ENCODE measurements at regions not wholly inside any gene's neighbourhood (a gene's known extent, or its start where the extent isn't known, plus 50 kb on each side); places are given as distances from the start of the nearest gene placed in this dataset.

DNA sequence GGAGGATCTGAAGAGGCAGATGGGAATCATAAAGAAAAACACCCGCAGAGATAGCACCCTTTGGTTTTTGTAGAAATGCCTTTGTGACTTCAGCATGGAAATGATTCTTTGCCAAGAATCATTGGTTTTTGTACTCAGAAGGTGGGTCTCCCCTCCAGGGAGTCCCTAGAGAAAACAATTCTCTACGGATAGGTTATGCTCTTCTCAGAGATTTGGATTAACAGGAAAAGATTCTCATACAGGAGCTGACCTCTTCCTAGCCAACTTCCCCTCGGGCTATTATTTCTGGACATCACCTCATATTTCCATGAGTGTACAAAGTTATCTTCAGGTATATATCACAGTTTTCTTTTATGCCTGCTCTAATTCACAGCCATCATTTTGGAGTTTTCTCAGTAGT lies 274.2 kb upstream of the HABP2 start:
- TF ChIP-seq NANOG (IDR thresholded peaks at IDR 0.05; ENCODE audit: borderline replicate concordance) (no peak), POLR2AphosphoS5 (IDR thresholded peaks at IDR 0.05; ENCODE audit: low read depth) (no peak)
- TF ChIP-seq, protein P1, sequence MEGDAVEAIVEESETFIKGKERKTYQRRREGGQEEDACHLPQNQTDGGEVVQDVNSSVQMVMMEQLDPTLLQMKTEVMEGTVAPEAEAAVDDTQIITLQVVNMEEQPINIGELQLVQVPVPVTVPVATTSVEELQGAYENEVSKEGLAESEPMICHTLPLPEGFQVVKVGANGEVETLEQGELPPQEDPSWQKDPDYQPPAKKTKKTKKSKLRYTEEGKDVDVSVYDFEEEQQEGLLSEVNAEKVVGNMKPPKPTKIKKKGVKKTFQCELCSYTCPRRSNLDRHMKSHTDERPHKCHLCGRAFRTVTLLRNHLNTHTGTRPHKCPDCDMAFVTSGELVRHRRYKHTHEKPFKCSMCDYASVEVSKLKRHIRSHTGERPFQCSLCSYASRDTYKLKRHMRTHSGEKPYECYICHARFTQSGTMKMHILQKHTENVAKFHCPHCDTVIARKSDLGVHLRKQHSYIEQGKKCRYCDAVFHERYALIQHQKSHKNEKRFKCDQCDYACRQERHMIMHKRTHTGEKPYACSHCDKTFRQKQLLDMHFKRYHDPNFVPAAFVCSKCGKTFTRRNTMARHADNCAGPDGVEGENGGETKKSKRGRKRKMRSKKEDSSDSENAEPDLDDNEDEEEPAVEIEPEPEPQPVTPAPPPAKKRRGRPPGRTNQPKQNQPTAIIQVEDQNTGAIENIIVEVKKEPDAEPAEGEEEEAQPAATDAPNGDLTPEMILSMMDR (conservative IDR thresholded peaks at IDR 0.05; ENCODE audit: low read depth in 2 of 2), result no peak
- TF ChIP-seq, protein P2, sequence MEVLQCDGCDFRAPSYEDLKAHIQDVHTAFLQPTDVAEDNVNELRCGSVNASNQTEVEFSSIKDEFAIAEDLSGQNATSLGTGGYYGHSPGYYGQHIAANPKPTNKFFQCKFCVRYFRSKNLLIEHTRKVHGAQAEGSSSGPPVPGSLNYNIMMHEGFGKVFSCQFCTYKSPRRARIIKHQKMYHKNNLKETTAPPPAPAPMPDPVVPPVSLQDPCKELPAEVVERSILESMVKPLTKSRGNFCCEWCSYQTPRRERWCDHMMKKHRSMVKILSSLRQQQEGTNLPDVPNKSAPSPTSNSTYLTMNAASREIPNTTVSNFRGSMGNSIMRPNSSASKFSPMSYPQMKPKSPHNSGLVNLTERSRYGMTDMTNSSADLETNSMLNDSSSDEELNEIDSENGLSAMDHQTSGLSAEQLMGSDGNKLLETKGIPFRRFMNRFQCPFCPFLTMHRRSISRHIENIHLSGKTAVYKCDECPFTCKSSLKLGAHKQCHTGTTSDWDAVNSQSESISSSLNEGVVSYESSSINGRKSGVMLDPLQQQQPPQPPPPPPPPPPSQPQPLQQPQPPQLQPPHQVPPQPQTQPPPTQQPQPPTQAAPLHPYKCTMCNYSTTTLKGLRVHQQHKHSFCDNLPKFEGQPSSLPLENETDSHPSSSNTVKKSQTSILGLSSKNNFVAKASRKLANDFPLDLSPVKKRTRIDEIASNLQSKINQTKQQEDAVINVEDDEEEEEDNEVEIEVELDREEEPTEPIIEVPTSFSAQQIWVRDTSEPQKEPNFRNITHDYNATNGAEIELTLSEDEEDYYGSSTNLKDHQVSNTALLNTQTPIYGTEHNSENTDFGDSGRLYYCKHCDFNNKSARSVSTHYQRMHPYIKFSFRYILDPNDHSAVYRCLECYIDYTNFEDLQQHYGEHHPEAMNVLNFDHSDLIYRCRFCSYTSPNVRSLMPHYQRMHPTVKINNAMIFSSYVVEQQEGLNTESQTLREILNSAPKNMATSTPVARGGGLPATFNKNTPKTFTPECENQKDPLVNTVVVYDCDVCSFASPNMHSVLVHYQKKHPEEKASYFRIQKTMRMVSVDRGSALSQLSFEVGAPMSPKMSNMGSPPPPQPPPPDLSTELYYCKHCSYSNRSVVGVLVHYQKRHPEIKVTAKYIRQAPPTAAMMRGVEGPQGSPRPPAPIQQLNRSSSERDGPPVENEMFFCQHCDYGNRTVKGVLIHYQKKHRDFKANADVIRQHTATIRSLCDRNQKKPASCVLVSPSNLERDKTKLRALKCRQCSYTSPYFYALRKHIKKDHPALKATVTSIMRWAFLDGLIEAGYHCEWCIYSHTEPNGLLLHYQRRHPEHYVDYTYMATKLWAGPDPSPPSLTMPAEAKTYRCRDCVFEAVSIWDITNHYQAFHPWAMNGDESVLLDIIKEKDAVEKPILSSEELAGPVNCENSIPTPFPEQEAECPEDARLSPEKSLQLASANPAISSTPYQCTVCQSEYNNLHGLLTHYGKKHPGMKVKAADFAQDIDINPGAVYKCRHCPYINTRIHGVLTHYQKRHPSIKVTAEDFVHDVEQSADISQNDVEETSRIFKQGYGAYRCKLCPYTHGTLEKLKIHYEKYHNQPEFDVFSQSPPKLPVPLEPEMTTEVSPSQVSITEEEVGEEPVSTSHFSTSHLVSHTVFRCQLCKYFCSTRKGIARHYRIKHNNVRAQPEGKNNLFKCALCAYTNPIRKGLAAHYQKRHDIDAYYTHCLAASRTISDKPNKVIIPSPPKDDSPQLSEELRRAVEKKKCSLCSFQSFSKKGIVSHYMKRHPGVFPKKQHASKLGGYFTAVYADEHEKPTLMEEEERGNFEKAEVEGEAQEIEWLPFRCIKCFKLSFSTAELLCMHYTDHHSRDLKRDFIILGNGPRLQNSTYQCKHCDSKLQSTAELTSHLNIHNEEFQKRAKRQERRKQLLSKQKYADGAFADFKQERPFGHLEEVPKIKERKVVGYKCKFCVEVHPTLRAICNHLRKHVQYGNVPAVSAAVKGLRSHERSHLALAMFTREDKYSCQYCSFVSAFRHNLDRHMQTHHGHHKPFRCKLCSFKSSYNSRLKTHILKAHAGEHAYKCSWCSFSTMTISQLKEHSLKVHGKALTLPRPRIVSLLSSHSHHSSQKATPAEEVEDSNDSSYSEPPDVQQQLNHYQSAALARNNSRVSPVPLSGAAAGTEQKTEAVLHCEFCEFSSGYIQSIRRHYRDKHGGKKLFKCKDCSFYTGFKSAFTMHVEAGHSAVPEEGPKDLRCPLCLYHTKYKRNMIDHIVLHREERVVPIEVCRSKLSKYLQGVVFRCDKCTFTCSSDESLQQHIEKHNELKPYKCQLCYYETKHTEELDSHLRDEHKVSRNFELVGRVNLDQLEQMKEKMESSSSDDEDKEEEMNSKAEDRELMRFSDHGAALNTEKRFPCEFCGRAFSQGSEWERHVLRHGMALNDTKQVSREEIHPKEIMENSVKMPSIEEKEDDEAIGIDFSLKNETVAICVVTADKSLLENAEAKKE (CRISPR knock-in tag; IDR thresholded peaks at IDR 0.05), result no peak
